HAP-1 (cell line): ENCODE measurements at regions not wholly inside any gene's neighbourhood (a gene's known extent, or its start where the extent isn't known, plus 50 kb on each side); places are given as distances from the start of the nearest gene placed in this dataset.

Source experiments
- DNase-seq, 2 experiments: peaks; one replicate each; pipeline ENCODE4 v3.0.0-alpha.2; 2016 to 2020; ENCODE audit warnings: low spot score in 2 of 2
- H3K27me3 ChIP-seq: fragments of 250-450 bp; sonication (Bioruptor Pico); 2 replicates; pipeline ENCODE4 v1.5.1; 2020; ENCODE audit warnings: low read depth, mild to moderate bottlenecking, moderate library complexity
- H3K36me3 ChIP-seq: fragments of 250-450 bp; sonication (Bioruptor Pico); replicated peaks from 2 replicates; pipeline ENCODE4 v1.5.1; 2020; ENCODE audit warnings: mild to moderate bottlenecking
- H3K4me1 ChIP-seq: fragments of 250-450 bp; sonication (Bioruptor Pico); 2 replicates; pipeline ENCODE4 v1.5.1; 2020; ENCODE audit warnings: mild to moderate bottlenecking
- H3K4me3 ChIP-seq: fragments of 250-450 bp; sonication (Bioruptor Pico); 2 replicates; pipeline ENCODE4 v1.5.1; 2020; ENCODE audit warnings: mild to moderate bottlenecking, moderate library complexity
- H3K9me3 ChIP-seq: fragments of 250-450 bp; sonication (Bioruptor Pico); 2 replicates; pipeline ENCODE4 v1.5.1; 2020; ENCODE audit warnings: mild to moderate bottlenecking, moderate library complexity
- in situ Hi-C: fragments of 300-500 bp; cut with MboI; formaldehyde crosslinking; loops from 3 replicates; pipeline ENCODE4 v1.14.3; 2020; ENCODE audit warnings: low sequenced_read_pairs, inconsistent platforms, mixed read lengths

- H3K4me1 ChIP-seq, result no peaks in the 10 kb centered on the region
- no peaks in the 10 kb centered on the region for H3K27me3 ChIP-seq
- DNase-seq, result peak; percentile 40 to 66
- no peaks in the 10 kb centered on the region for H3K36me3 ChIP-seq
- in situ Hi-C loops, result loop anchor here (25.0 kb wide), 1 partner anchor 441 kb away; no protein-coding TSS in a partner anchor
- no peaks in the 10 kb centered on the region for H3K9me3 ChIP-seq
- no peak overlapping the region for H3K4me3 ChIP-seq
These were observed 707.0 kb downstream of the EPM2A start for GRCh38 chr6:145028144-145028818.

- in situ Hi-C loops, result loop anchor here (25.0 kb wide), 1 partner anchor 444 kb away; no protein-coding TSS in a partner anchor
- Histone ChIP-seq H3K4me3 (no peak overlapping the region), H3K27me3 (no peaks in the 10 kb centered on the region), H3K36me3 (no peaks in the 10 kb centered on the region), H3K4me1 (no peaks in the 10 kb centered on the region), H3K9me3 (no peaks in the 10 kb centered on the region)
- no peak for DNase-seq
These were observed 704.3 kb downstream of the EPM2A start for GRCh38 chr6:145031001-145031400.

GRCh38 chr6:145031962-145032361 is 703.4 kb downstream of the EPM2A start:
- no peaks in the 10 kb centered on the region for H3K27me3 ChIP-seq
- no peak for DNase-seq
- no peaks in the 10 kb centered on the region for H3K9me3 ChIP-seq
- H3K36me3 ChIP-seq, result no peaks in the 10 kb centered on the region
- in situ Hi-C loops, result loop anchor here (25.0 kb wide), 1 partner anchor 445 kb away; no protein-coding TSS in a partner anchor
- H3K4me3 ChIP-seq, result no peak overlapping the region
- H3K4me1 ChIP-seq, result no peaks in the 10 kb centered on the region

DNA sequence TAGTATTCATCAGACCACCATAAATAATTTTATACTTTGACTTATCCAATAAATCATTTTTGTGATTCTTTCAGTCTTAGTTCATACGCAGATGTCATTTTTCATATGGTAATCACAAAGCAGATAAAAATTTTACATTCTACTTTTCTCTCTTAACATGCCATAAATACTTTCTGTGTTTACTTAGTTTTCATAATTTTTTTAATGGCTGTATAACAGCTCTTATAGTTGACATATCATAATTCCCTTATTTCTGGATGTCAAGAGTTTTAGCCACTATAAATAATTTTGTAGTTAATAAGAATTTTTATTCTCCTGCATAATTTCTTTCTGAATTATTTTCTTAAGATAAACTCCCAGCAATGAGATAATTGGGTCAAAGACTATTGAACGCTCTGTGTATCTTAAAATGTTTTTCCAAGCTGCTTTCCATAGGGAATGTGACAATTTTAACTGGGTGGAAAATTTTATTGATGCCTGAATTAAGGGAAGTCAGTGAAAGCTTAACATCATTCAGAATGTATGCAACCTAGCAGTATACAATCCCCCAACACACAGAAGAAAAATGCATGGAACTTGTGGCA is 702.7 kb downstream of the EPM2A start:
- no peak for DNase-seq
- no peaks in the 10 kb centered on the region for H3K4me1 ChIP-seq
- no peaks in the 10 kb centered on the region for H3K9me3 ChIP-seq
- no peaks in the 10 kb centered on the region for H3K36me3 ChIP-seq
- in situ Hi-C loops, result loop anchor here (25.0 kb wide), 1 partner anchor 445 kb away; no protein-coding TSS in a partner anchor
- H3K27me3 ChIP-seq, result no peaks in the 10 kb centered on the region
- no peak overlapping the region for H3K4me3 ChIP-seq

GRCh38 chr6:145034664-145035063 is 700.7 kb downstream of the EPM2A start:
- Histone ChIP-seq H3K4me1 (no peaks in the 10 kb centered on the region), H3K36me3 (no peaks in the 10 kb centered on the region), H3K27me3 (no peaks in the 10 kb centered on the region), H3K4me3 (no peak overlapping the region), H3K9me3 (no peaks in the 10 kb centered on the region)
- DNase-seq, result no peak
- in situ Hi-C loops, result loop anchor here (25.0 kb wide), 1 partner anchor 447 kb away; no protein-coding TSS in a partner anchor

- Histone ChIP-seq H3K9me3 (no peaks in the 10 kb centered on the region), H3K4me3 (no peak overlapping the region), H3K27me3 (no peaks in the 10 kb centered on the region), H3K4me1 (no peaks in the 10 kb centered on the region), H3K36me3 (no peaks in the 10 kb centered on the region)
- in situ Hi-C loops, result loop anchor here (25.0 kb wide), 1 partner anchor 449 kb away; no protein-coding TSS in a partner anchor
- no peak for DNase-seq
These were observed 699.1 kb downstream of the EPM2A start for GRCh38 chr6:145036236-145036635.

DNA sequence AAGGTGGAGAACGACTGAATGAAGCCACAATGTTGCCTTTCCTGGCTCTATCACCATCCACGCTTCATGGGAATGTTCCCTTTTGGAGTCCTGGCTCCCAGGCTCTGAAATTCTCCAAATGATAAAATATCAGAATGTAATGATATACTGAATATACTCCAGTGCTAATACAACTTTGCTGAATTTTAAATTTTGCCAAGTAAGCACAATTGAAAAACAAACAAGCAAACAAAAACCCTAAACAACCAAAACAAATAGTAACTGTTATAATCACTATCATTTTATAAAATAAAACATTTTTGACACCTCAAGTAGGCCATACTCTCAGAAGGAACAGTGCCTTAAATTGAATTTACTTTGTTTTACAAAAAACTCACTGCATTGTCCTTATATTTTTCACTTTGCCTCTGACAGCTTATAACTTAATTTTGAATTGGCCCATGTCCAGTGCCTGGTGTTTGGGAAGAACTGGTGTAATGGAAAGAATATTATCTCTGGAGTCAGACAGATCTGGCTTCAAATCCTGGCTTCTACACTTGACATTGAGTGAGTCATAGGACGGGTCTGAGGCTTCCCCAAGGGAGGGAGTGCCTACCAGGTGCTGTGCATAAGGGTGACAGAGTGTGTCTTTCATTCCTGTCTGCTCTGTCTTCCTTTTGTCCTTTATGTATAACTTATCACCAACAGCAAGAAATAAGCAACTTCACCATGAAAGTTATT is 698.3 kb downstream of the EPM2A start:
- Histone ChIP-seq H3K9me3 (no peaks in the 10 kb centered on the region), H3K4me3 (no peak overlapping the region), H3K4me1 (no peaks in the 10 kb centered on the region), H3K36me3 (no peaks in the 10 kb centered on the region), H3K27me3 (no peaks in the 10 kb centered on the region)
- in situ Hi-C loops, result loop anchor here (25.0 kb wide), 1 partner anchor 450 kb away; no protein-coding TSS in a partner anchor
- no peak for DNase-seq

DNA sequence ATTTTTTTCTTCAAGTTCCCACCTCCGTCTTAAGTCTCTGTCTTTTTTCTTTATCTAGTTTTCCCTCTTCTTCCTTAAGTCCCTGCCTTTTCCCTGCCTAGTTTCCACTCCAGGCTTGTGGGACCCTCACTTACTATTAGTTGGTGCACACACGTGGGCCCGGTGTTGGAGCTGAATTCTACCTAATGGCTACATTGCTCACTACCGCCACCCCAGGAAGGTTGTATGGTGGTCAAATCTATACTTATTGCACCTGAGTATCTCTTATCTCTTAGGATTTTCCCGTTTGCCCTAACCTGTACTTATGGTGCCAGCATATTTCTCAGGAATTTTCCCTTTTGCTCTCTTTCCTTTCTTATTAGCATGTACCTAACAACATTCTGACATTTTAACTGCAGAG is 692.8 kb downstream of the EPM2A start:
- Histone ChIP-seq H3K4me1 (peaks cover 3% of the 10 kb centered on the region; the same call in 1 of the 2 replicates), H3K27me3 (no peaks in the 10 kb centered on the region), H3K4me3 (no peak overlapping the region), H3K36me3 (no peaks in the 10 kb centered on the region), H3K9me3 (no peaks in the 10 kb centered on the region)
- peak in 1 of 2 experiments; percentile 49 for DNase-seq
- in situ Hi-C loops, result loop anchor here (25.0 kb wide), 1 partner anchor 455 kb away; no protein-coding TSS in a partner anchor

DNA sequence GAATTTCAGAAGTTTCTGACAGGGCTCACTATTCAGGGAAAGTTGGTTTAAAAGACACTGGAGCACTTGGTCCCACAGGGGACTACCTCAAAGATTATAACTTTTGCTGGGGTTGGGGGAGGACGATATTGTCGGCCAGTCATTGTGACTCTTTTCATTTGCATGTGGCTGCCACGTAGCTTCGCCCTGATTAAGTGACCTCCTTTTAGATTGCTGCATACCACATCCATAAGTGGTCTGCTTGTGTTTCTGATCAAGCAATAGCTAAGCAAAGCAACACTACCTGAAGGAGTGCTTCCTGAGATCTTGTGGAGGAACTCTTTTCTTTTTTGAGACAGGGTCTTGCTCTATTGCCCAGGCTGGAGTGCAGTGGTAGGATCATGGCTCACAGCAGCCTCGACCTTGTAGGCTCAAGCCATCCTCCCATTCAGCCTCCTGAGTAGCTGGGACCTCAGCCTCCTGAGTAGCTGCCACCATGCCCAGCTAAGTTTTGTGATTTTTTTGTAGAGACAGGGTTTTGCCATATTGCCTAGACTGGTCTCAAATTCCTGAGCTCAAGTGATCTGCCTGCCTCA is 691.3 kb downstream of the EPM2A start:
- in situ Hi-C loops, result loop anchor here (25.0 kb wide), 1 partner anchor 457 kb away; no protein-coding TSS in a partner anchor
- H3K27me3 ChIP-seq, result no peaks in the 10 kb centered on the region
- H3K36me3 ChIP-seq, result no peaks in the 10 kb centered on the region
- H3K4me3 ChIP-seq, result no peak overlapping the region
- H3K4me1 ChIP-seq, result peaks cover 3% of the 10 kb centered on the region; the same call in 1 of the 2 replicates
- H3K9me3 ChIP-seq, result no peaks in the 10 kb centered on the region
- no peak for DNase-seq

GRCh38 chr6:145044641-145045246 is 690.6 kb downstream of the EPM2A start:
- Histone ChIP-seq H3K36me3 (no peaks in the 10 kb centered on the region), H3K4me1 (peaks cover 3% of the 10 kb centered on the region; the same call in 1 of the 2 replicates), H3K4me3 (no peak overlapping the region), H3K9me3 (no peaks in the 10 kb centered on the region), H3K27me3 (no peaks in the 10 kb centered on the region)
- no peak for DNase-seq
- in situ Hi-C loops, result loop anchor here (25.0 kb wide), 1 partner anchor 457 kb away; no protein-coding TSS in a partner anchor

- Histone ChIP-seq H3K4me3 (no peak overlapping the region), H3K4me1 (peaks cover 3% of the 10 kb centered on the region; the same call in 1 of the 2 replicates), H3K36me3 (no peaks in the 10 kb centered on the region), H3K27me3 (no peaks in the 10 kb centered on the region), H3K9me3 (no peaks in the 10 kb centered on the region)
- no peak for DNase-seq
- in situ Hi-C loops, result loop anchor here (25.0 kb wide), 1 partner anchor 458 kb away; no protein-coding TSS in a partner anchor
These were observed 689.7 kb downstream of the EPM2A start for GRCh38 chr6:145045582-145045981.

GRCh38 chr6:145047891-145048290 is 687.4 kb downstream of the EPM2A start:
- in situ Hi-C loops, result loop anchor here (25.0 kb wide), 1 partner anchor 461 kb away; no protein-coding TSS in a partner anchor
- H3K4me1 ChIP-seq, result peaks cover 7% of the 10 kb centered on the region; the same call in 1 of the 2 replicates
- no peaks in the 10 kb centered on the region for H3K36me3 ChIP-seq
- no peaks in the 10 kb centered on the region for H3K27me3 ChIP-seq
- H3K4me3 ChIP-seq, result no peak overlapping the region
- DNase-seq, result no peak
- H3K9me3 ChIP-seq, result no peaks in the 10 kb centered on the region

- Histone ChIP-seq H3K4me1 (peaks cover 5% of the 10 kb centered on the region; the same call in 1 of the 2 replicates), H3K27me3 (no peaks in the 10 kb centered on the region), H3K4me3 (no peak overlapping the region), H3K36me3 (no peaks in the 10 kb centered on the region), H3K9me3 (no peaks in the 10 kb centered on the region)
- in situ Hi-C loops, result no loop called here
- DNase-seq, result no peak
These were observed 683.7 kb downstream of the EPM2A start for GRCh38 chr6:145051661-145052060.
